ENCODE measurements at regions not wholly inside any gene's neighbourhood (a gene's known extent, or its start where the extent isn't known, plus 50 kb on each side); places are given as distances from the start of the nearest gene placed in this dataset.
"Not testable (repeated sequence)": the region's sequence is repeated elsewhere in the genome, so short reads cannot be mapped to it uniquely, and the experiment has no call there.

DNA sequence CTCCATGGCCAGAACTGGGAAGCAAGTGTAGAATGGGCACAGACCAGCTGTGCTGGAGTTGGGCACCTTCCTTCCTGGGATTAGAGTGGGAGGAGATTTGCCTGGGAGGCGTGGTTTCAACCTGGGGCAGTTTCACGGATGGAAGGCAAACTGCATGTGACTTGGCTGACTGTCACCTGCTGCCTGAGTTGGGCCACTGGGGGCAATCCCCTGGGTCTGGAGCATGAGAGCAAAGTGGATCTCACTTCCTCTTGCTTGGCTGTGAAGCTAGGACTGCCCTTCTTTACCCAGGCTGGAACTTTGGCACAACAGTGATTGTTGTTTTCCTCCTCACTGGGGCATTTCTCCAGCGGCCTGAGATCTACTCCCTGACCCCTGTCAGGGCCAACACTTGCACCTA, 1247.0 kb upstream of the EPHA6 start:
- Histone ChIP-seq H3K27me3 (no peaks in the 10 kb centered on the region), H3K4me2 (no peak overlapping the region), H3K4me1 (ENCODE audit: insufficient read depth) (no peaks in the 10 kb centered on the region), H3K27ac (no peak overlapping the region), H2AFZ (no peak overlapping the region), H3K36me3 (replicated peaks; ENCODE audit: insufficient read depth, low read depth) (no peaks in the 10 kb centered on the region), H3K4me3 (no peak overlapping the region), H4K20me1 (ENCODE audit: insufficient read depth, poor library complexity, severe bottlenecking) (no peaks in the 10 kb centered on the region), H3K9me2 (replicated peaks; ENCODE audit: insufficient read depth) (no peaks in the 10 kb centered on the region), H3K9me3 (ENCODE audit: low read depth) (no peaks in the 10 kb centered on the region), H3K79me2 (no peaks in the 10 kb centered on the region)
- TF ChIP-seq, protein P1, sequence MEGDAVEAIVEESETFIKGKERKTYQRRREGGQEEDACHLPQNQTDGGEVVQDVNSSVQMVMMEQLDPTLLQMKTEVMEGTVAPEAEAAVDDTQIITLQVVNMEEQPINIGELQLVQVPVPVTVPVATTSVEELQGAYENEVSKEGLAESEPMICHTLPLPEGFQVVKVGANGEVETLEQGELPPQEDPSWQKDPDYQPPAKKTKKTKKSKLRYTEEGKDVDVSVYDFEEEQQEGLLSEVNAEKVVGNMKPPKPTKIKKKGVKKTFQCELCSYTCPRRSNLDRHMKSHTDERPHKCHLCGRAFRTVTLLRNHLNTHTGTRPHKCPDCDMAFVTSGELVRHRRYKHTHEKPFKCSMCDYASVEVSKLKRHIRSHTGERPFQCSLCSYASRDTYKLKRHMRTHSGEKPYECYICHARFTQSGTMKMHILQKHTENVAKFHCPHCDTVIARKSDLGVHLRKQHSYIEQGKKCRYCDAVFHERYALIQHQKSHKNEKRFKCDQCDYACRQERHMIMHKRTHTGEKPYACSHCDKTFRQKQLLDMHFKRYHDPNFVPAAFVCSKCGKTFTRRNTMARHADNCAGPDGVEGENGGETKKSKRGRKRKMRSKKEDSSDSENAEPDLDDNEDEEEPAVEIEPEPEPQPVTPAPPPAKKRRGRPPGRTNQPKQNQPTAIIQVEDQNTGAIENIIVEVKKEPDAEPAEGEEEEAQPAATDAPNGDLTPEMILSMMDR (IDR thresholded peaks at IDR 0.05; ENCODE audit: poor library complexity): no peak
- TF ChIP-seq EZH2phosphoT487 (IDR thresholded peaks at IDR 0.05; ENCODE audit: low read depth, severe bottlenecking, unreplicated experiment): no peak
- 53% methylated on average over 3 of the region's 3 CpGs for WGBS (ENCODE audit: low lambda C conversion rate, missing lambda C conversion rate)
- DNase-seq (ENCODE audit: low spot score): no peak

DNA sequence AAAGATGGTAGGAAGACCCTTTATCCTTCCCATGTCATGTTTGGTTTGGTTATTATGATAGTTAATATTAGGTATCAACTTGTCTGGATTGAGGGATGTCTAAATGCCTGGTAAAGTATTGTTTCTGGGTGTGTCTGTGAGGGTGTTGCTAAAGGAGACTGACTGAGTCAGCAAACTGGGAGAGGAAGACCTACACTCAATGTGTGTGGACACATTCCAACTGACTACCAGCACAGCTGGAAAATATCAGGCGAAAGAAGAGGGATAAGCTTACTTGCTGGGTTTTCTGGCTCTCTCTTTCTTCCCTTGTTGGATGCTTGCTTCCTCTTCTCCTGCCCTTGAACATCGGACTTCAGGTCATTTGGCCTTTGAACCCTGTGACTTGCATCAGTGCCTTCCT, 1227.6 kb upstream of the EPHA6 start:
- no peak for DNase-seq (ENCODE audit: low spot score)
- Histone ChIP-seq H3K4me3 (no peak overlapping the region), H3K27me3 (no peaks in the 10 kb centered on the region), H3K9me2 (replicated peaks; ENCODE audit: insufficient read depth) (no peaks in the 10 kb centered on the region), H3K36me3 (replicated peaks; ENCODE audit: insufficient read depth, low read depth) (no peaks in the 10 kb centered on the region), H4K20me1 (ENCODE audit: insufficient read depth, poor library complexity, severe bottlenecking) (no peaks in the 10 kb centered on the region), H3K4me1 (ENCODE audit: insufficient read depth) (no peaks in the 10 kb centered on the region), H3K27ac (no peak overlapping the region), H3K79me2 (no peaks in the 10 kb centered on the region), H2AFZ (no peak overlapping the region), H3K4me2 (no peak overlapping the region), H3K9me3 (ENCODE audit: low read depth) (no peaks in the 10 kb centered on the region)
- TF ChIP-seq, protein P1 (IDR thresholded peaks at IDR 0.05; ENCODE audit: poor library complexity): no peak
- TF ChIP-seq EZH2 (IDR thresholded peaks at IDR 0.05; ENCODE audit: borderline replicate concordance) (no peak), EZH2phosphoT487 (IDR thresholded peaks at IDR 0.05; ENCODE audit: low read depth, severe bottlenecking, unreplicated experiment) (no peak)
- 82% methylated on average over 2 of the region's 2 CpGs for WGBS (ENCODE audit: low lambda C conversion rate, missing lambda C conversion rate)

DNA sequence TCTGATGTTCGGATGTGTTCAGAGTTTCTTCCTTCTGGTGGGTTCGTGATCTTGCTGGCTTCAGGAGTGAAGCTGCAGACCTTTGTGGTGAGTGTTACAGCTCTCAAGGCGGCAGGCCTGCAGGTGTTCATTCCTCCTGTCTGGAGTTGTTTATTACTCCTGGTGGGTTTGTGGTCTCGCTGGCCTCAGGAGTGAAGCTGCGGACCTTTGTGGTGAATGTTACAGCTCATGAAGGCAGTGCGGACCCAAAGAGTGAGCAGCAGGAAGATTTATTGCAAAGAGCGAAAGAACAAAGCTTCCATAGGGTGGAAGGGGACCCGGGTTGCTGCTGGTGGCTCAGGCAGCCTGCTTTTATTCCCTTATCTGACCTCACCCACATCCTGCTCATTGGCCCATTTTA, 1226.8 kb upstream of the EPHA6 start:
- not testable (repeated sequence) for H2AFZ ChIP-seq; H3K4me1 ChIP-seq (ENCODE audit: insufficient read depth); H3K79me2 ChIP-seq; H3K27ac ChIP-seq; H3K36me3 ChIP-seq (replicated peaks; ENCODE audit: insufficient read depth, low read depth); H3K4me2 ChIP-seq; H3K27me3 ChIP-seq; H3K9me3 ChIP-seq (ENCODE audit: low read depth); H3K4me3 ChIP-seq; DNase-seq (ENCODE audit: low spot score); H3K9me2 ChIP-seq (replicated peaks; ENCODE audit: insufficient read depth); H4K20me1 ChIP-seq (ENCODE audit: insufficient read depth, poor library complexity, severe bottlenecking)
- WGBS (ENCODE audit: low lambda C conversion rate, missing lambda C conversion rate): 90% methylated on average over 8 of the region's 8 CpGs

DNA sequence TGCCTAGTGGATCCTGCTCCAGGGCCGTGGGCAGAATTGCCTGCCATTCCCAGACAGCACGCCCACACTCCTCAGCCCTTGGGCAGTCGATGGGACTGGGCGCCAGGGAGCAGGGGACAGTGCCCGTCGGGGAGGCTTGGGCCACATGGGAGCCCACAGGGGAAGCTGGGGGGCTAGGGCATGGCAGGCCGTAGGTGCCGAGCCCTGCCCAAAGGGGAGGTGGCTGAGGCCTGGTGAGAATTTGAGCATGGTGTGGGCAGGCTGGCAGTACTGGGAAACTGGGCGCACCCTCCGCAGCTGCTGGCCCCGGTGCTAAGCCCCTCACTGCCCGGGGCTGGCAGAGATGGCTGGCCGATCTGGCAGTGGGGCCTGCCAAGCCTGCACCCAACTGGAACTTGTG, 1225.9 kb upstream of the EPHA6 start:
- no peaks in the 10 kb centered on the region for H3K27me3 ChIP-seq
- no peaks in the 10 kb centered on the region for H3K79me2 ChIP-seq
- DNase-seq (ENCODE audit: low spot score): no peak
- no peaks in the 10 kb centered on the region for H3K9me2 ChIP-seq (replicated peaks; ENCODE audit: insufficient read depth)
- H4K20me1 ChIP-seq (ENCODE audit: insufficient read depth, poor library complexity, severe bottlenecking): no peaks in the 10 kb centered on the region
- no peaks in the 10 kb centered on the region for H3K4me1 ChIP-seq (ENCODE audit: insufficient read depth)
- H3K9me3 ChIP-seq (ENCODE audit: low read depth): no peaks in the 10 kb centered on the region
- H3K4me3 ChIP-seq: no peak overlapping the region
- TF ChIP-seq EZH2 (IDR thresholded peaks at IDR 0.05; ENCODE audit: borderline replicate concordance): no peak
- TF ChIP-seq, protein P1 (IDR thresholded peaks at IDR 0.05; ENCODE audit: poor library complexity): no peak
- TF ChIP-seq EZH2phosphoT487 (IDR thresholded peaks at IDR 0.05; ENCODE audit: low read depth, severe bottlenecking, unreplicated experiment): no peak
- no peak overlapping the region for H3K4me2 ChIP-seq
- H3K27ac ChIP-seq: no peak overlapping the region
- WGBS (ENCODE audit: low lambda C conversion rate, missing lambda C conversion rate): 89% methylated on average over 12 of the region's 13 CpGs
- no peaks in the 10 kb centered on the region for H3K36me3 ChIP-seq (replicated peaks; ENCODE audit: insufficient read depth, low read depth)
- no peak overlapping the region for H2AFZ ChIP-seq
